AML-193 (cell line): ENCODE measurements at regions not wholly inside any gene's neighbourhood (a gene's known extent, or its start where the extent isn't known, plus 50 kb on each side); places are given as distances from the start of the nearest gene placed in this dataset.
"Not testable (repeated sequence)": the region's sequence is repeated elsewhere in the genome, so short reads cannot be mapped to it uniquely, and the experiment has no call there.

Experiments used
- DNase-seq, 2 experiments: peaks; one replicate each; lab custom pipeline; 2025; lab: John Stamatoyannopoulos, UW

DNA sequence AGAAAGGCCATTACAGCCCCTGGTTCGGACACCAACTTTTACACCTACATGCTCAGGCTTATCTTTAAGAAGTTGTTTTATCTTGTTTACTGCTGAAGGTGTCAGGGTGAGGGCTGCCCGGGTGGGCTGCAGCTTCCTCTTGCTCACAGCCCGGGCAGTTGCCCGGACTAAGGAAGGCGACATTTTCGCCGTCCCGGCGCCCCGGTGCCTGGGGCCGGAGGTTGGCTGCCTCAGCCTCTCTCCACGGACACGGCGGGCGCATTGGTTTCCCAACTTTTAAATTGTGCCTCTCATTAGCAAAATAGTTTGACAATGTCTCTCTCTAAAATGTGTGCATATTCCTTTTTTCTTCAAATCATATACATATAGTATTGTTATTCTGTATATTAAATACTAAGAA is 198.5 kb downstream of the LRRC70 start:
- DNase-seq, result not testable (repeated sequence)

DNA sequence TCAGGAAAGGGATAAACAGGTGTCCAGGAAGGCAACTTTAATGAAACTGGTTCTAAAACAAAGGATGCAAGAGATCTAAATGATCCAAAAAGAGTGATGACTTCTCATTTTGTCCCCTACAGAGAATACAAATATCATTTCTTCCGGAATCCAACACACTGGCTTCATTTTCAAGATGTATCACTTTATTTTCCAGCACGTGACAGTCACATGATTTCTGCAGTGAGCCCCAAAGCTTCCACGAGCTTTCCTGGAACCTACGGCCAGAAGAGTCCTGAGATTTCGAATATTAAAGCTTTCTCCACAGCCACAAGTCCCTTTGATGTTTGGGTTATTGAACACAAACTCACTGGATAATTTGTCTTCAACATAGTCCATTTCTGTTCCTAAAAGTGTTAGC is 198.0 kb downstream of the LRRC70 start:
- DNase-seq, result not testable (repeated sequence)

DNA sequence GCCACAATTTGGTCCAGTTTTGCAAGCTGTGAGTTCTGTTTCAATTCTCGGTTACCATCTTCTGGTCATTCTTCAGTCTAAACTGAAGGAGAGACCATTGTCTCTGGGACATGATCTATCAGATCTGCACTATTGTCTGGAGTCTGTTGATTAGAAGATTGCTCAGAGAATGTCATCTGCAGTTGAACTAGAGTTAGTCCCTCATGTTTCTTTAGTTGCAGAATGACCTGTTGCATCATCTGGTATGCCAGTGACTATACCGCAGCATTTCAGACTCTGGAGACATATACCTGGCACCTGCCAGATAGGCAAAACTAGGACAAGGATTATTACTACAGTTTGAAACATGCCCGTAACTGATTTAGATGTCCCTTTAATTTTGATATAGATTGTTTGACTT is 194.8 kb downstream of the LRRC70 start:
- DNase-seq, result no peak

DNA sequence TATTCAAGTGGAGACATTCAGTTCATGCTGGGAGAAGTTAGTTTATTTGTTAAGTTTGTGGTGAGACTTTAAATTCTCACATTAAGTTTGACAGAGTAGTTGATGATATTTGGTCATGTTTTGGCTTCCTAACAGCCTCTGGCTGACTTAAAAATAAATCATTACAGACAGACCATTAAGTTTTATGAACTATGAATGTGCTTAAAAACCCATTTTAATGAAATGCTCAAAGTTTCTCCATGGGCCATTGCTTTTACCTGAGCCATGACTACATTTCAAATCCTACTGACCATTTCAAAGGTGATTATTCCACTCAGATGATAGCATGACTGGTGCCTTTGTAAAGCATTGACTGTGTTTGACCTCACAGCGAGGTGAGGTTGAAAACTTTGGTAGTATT is 192.7 kb downstream of the LRRC70 start:
- DNase-seq, result no peak

DNA sequence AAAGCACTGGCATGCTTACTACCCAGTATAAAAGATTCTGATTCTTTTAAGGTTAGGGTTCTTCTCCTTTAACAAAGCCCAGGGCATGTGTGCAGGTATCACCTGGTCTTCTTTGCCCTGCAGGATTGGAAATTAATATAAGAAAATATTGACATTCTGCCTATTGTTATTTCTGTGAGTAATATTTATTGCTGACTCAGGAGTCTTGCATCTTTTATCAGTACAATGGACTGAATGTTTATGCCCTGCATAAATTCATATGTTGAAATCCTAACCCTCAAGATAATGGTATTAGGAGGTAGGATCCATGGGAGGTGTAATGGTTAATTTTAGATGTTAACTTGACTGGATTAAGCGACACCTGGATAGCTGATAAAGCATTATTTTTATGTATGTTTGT is 189.0 kb downstream of the LRRC70 start:
- DNase-seq, result no peak

DNA sequence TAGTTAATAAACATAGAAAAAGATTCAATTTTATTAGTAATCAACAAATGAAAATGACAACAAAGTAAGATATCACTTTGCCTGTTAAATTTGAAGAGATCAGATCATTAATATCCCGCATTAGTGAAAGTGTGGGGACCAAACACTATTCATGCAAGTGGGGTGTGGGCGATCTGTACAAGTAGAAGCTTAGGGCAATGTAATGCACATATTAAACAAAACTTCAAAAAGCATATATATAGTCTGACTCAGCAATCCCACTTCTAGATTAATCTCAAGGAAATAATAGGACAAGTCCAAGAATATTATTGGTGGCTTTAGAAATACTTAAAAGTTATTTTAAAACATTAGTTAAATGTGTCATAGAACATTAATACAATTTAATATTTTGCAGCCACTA is 188.5 kb downstream of the LRRC70 start:
- no peak for DNase-seq

DNA sequence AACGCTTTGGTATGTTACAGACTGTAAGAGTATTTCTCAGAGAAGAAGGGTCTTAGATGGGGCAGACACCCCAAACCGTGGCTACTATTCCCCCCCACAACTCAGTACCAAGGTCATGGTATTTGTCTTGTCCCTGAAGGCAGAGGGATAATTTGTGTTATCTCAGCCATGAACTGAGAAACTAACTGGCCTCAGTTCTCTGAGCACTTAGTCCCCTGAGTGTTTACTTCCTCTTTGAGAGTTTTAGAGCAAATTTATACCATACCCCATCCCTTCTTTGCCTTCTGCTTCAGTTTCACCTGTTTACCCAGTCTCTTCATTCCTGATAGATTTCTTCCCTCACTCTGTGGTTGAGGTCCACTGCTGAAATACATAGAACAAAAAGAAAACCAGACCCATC is 183.9 kb downstream of the LRRC70 start:
- no peak for DNase-seq

DNA sequence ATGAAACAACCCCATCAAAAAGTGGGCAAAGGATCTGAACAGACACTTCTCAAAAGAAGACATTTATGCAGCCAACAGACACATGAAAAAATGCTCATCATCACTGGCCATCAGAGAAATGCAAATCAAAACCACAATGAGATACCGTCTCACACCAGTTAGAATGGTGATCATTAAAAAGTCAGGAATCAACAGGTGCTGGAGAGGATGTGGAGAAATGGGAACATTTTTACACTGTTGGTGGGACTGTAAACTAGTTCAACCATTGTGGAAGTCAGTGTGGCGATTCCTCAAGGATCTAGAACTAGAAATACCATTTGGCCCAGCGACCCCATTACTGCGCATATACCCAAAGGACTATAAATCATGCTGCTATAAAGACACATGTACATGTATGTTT is 179.1 kb downstream of the LRRC70 start:
- DNase-seq, result not testable (repeated sequence)

DNA sequence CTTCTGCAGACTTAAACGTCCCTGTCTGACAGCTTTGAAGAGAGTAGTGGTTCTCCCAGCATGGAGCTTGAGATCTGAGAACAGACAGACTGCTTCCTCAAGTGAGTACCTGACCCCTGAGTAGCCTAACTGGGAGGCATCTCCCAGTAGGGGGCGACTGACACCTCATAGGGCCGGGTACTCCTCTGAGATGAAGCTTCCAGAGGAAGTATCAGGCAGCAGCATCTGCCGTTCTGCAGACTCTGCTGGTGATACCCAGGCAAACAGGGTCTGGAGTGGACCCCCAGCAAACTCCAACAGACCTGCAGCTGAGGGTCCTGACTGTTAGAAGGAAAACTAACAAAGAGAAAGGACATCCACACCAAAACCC is 174.4 kb downstream of the LRRC70 start:
- DNase-seq, result not testable (repeated sequence)

DNA sequence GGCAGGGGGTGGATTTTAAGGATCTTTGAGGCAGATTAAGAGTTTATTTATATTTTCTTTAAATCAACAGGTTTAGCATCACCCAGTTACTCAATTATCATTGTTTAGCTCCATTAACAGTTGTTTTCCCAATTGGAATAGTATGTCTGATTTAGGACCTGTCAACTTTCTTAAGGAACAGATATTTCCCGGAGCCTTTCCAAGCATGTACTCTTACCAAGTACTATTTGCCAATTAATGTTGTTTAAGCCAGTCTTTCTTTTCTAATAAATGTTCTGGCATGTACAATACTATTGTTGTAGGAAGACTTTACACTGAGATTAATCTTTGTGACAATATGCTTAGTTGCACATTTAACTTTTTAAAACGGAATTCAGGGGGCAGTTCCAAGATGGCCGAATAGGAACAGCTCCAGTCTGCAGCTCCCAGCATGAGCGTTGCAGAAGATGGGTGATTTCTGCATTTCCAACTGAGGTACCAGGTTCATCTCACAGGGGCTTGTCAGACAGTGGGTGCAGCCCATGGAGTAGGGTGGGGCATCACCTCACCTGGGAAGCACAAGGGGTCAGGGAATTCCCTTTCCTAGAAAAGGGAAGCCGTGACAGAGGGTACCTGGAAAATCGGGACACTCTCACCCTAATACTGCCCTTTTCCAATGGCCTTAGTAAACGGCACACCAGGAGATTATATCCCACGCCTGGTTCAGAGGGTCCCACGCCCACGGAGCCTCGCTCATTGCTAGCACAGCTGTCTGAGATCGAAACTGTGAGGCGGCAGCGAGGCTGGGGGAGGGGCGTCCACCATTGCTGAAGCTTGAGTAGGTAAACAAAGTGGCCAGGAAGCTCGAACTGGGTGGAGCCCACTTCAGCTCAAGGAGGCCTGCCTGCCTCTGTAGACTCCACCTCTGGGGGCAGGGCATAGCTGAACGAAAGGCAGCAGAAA is 173.7 kb downstream of the LRRC70 start:
- DNase-seq, result not testable (repeated sequence)

DNA sequence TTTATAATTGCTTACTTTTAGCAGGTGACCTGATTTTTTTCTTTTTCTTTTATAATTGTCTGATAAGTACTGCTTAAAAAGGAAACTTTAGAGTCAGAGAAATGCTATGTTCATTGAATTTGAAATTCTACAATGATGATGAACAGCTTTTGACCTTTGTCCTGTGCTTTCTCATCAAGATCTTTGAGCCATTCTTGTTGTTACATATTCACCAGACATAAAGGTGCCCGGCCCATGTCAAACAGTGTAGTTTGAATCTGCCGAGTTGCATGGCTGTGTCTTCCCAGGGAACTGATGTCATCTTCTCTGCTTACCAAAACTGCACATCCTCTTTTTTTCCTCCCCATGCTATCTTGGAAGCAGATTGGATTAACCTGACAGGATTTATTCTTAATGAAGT is 163.6 kb downstream of the LRRC70 start:
- no peak for DNase-seq

DNA sequence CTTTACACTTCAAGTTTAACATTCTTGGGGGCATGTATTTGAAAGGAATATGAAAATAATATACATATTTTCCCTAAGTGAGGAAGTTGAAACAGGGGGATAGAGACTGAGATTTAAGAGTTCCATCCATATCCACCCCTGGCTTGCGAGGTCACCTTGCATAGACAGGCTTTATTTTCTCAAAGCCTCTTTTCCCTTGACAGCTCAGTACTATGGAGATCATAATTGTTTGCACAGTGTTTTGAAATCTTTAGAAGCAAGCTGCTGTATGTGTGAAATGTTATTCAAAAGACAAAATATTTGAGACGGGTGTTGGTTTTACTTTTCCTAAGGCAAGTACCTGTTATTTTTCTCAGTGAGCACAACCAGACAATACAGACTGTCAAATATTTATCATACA is 163.1 kb downstream of the LRRC70 start:
- no peak for DNase-seq

DNA sequence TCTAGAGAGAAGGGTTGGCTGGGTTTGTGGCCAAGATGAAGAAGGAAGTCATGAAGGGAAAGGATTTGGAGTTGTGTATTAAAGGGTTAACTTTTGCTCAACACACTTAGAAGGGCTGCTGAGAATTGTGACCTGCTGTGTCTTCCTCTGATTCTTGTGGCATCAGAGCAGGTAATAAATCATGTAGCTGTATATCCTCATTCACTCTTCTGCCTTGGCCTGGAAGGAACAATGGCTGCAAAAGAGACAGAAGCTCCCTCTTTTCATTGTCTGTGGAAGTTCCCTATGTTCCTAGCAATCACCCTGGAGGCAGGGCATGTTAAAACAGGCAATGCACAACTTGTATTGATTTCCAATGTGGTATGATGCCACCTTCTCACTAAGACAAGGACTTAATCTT is 159.1 kb downstream of the LRRC70 start:
- DNase-seq, result no peak

DNA sequence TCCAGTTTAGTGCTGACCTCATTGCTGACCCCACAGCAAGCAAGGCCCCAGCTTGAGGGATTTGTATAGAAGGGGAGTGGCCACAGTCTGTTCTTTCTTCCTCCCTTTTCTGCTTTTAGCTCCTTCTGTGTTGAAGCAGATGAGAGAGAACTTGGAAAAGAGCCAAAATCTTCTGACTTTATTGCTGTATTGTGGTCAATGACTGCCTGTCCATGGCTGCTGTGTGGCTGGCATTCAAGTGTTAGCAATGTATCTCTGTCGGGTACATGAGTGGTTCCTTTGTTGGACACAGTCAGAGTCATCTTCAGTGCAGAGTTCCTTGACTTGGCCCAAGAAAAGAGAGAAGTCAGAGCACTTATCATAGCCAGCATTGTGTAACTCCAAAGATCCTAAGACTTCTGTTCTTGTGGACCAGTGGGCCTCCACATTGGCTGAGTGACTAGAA is 154.1 kb downstream of the LRRC70 start:
- no peak for DNase-seq

DNA sequence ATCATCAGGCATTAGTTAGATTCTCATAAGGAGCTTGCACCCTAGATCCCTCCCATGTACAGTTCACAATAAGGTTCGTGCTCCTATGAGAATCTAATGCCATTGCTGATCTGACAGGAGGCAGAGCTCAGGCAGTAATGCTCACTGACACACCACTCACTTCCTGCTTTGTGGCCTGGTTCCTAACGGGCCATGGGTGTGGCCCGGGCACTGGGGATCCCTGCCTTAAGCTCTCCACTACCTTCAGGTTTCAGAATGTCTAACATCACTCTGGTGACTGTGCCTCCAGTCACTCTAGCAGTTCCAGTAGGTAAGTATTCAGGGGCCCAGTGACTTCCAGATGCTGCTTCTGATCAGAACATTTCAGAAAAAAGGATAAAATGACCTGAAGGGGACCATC is 152.4 kb downstream of the LRRC70 start:
- DNase-seq, result no peak

DNA sequence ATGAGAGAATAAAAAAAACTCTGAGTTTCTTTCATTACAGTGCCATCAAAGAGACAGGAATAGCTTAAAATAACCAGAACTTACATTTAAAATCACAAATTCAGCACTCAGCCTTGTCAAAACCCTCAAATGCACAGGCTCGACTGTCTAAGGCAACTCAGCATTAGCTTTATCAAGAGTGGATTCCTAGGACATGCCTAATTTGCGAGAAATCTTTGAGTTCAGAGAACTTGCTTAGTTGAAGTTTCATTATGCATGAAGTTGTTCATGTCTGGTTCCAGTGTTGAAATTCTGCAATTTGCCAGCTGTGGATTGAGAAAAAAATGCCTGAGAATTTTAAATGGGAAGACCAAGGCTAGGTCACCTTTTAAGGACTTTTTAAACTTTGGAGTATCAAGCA is 151.1 kb downstream of the LRRC70 start:
- DNase-seq, result no peak

DNA sequence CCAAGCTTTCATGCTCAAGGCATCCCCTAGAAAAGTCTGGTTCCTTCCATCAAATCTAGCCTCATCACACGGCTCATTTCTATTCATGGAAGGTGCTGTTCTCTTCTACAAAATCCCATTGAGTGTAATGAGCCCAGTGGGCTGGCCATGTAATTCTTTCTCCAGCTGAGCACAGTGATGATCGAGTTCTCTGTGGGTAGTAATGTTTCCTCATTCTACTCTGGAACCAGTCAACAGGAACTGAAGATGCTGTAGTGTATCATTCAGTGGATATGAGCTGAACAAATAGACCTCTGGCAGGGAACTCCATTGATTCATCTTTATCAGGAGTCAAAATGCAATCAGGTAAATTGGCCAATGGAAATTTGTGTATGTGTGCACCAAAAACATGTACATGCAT is 149.2 kb downstream of the LRRC70 start:
- no peak for DNase-seq

DNA sequence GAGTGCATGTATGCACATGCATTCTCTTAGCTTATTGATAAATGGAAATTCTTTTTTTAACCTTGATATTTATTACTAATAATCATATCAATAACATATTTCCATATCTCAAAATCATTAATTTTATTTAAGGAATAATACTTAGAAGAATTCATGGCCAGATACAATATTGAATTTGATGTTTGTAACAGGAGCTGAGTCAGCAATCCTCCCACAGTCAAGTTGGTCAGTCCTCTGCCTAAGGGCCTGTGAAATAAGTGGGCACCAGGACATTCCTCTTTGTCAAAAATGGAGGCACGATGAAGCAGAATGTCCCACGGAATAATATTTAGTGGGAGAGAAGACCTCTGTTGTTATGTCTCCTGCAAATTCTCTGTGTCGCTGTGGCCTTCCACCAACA is 148.6 kb downstream of the LRRC70 start:
- DNase-seq, result no peak

DNA sequence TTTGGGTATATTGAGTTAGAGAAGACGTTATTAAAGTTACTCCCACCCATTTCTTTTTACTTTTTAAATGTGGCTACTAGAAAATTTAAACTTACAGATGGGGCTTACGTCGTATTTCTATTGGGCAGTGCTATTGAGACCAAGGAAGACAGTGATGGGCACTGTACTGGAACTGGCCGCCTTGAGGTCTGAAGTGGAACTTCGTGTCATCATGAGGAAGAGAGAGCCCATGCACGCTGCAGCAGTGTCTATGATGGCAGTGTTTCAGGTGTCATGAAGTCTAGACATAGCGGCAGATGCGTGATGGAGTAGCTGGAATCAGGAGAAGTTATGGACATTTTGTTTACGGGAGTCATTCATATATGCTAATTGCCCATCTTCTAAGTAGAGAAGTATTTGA is 143.7 kb downstream of the LRRC70 start:
- DNase-seq, result no peak

DNA sequence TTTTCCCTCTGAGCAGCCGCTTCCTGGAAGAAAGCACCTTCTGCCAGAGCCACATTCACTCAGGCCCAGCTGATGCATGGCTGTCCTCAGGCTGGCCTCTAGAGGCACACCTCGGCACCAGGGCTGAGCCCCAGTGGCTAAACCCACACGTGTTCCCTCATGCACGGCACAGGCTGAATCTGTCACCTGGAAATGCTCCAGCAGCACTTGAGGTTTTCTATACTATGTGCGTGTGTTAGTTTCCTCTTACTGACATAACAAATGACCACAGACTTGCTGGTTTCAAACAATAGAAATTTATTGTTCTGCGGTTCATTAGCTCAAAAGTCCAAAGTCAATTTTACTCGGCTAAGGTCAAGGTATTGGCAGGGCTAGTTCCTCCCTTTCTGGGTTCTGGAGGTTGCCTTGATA is 141.4 kb downstream of the LRRC70 start:
- DNase-seq, result no peak

DNA sequence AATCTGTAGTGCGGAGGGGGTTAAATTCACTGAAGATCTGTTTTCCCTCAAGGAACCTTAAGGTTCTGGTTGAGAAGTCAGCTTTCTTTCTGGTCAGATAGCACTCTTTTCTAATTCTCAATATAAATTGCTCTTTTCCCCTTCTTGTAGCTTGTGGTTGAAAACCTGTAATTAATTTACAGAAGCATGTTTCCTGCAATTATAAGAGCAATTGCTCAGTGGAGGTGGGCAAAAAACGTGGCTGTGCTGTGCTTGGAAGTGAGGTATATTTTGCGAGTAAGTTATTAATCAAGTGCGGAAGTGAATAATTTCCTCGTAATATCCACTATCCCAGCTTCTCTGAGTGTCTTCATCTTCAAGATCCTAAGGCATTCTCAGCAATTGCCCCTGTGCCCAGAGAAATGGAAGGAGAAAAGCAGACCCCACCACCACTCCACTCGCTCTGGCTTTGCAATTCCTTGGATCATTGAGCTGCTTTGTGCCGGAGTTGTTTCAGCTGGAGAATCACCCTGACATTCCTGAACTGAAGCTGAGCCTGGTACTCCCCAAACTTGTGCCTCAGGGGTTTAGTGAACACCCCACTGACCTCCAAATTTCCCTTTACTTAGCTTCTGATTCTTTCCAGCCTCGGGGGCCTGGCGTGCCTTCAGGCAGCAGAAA is 140.6 kb downstream of the LRRC70 start:
- no peak for DNase-seq

DNA sequence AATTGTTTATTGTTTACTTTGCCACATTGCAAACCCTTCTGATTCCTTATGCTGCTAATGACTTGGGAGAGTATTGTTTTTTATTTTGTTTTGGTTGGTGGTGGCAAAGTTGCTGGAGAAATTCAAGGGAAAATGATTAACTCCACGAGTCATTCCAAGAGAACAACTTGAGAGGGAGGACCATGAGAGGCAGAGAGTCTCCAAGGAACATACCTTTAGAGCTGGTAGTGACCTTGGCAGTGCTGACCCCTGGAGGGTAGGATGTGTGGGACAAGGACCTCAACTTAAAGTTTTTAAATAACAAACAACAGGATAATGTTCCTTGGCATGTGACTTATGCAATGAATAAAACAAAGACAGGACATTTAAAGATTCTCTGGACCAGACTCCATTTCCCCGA is 139.7 kb downstream of the LRRC70 start:
- no peak for DNase-seq

DNA sequence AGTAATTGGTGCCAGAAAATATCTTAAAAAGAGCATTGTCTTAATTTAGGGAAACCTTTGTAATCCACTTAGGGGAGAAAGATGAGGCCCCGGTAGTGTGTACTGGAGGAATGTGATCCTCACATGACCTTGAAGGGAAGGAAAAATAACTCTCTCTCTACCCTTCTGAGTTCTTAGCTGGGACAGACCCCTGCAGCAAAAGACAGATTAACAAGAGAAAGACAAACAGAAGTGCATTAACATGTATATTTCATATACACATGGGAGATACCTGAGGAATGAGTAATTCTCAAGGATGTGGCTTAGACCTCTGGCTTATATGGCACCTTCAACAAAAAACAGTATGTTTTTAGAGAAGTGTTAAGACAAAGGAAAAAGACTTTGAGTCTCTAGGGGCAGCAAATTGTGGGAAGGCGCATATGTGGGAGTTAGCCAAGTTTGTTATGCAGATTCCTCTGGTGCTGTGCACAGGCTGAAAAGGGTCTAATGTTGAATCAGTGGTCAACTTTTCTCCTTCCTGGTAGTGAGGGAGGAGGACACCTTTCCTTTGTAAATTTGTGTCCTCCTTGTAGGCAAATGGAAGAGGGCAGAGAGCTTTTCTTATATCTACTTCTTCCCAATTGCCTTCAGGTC is 138.8 kb downstream of the LRRC70 start:
- DNase-seq, result no peak
